PC-3 (cell line): ENCODE measurements at regions not wholly inside any gene's neighbourhood (a gene's known extent, or its start where the extent isn't known, plus 50 kb on each side); places are given as distances from the start of the nearest gene placed in this dataset.
A peak's percentile ranks its signal among the peaks of the same experiment; 100 is the strongest.

Source experiments
- ATAC-seq: fragments of 200-7000 bp; cut with Tn5 transposase; 2 replicates; pipeline ENCODE4 v1.9.1; 2020; ENCODE audit warnings: mild to moderate bottlenecking, moderate library complexity
- BruUV-seq: library from RNA; stranded (reverse); fragments of 400-500 nt; replicated peaks from 2 replicates; lab custom pipeline; 2021; lab: Mats Ljungman, UMichigan
- CTCF ChIA-PET: fragments of 300-600 bp; sonication (Branson Sonifier 250); formaldehyde crosslinking; loops from one replicate; lab custom pipeline; 2022; ENCODE audit warnings: antibody characterized with exemption; lab: Charles Lee
- POLR2A ChIA-PET: fragments of 300-600 bp; sonication (Branson Sonifier 250); formaldehyde crosslinking; loops from one replicate; lab custom pipeline; 2022; ENCODE audit warnings: antibody characterized with exemption; ENCODE audit not compliant: unreplicated experiment; lab: Charles Lee
- DNase-seq: peaks from one replicate; pipeline ENCODE4 v3.0.0-alpha.2; 2015
- H2AFZ ChIP-seq: fragments of 300-600 bp; sonication (generic); 2 replicates; pipeline ENCODE4 v1.6.0; 2016; ENCODE audit warnings: antibody characterized with exemption, low read length
- H3F3A ChIP-seq: fragments of 300-600 bp; sonication (generic); one replicate; pipeline ENCODE4 v1.6.0; 2017; ENCODE audit warnings: antibody characterized with exemption, low read length, control low read depth, mild to moderate bottlenecking; ENCODE audit not compliant: unreplicated experiment
- H3K27ac ChIP-seq: fragments of 300-600 bp; sonication (generic); 2 replicates; pipeline ENCODE4 v1.5.1; 2016; ENCODE audit warnings: mild to moderate bottlenecking, low read length
- H3K27me3 ChIP-seq: fragments of 300-600 bp; sonication (generic); 2 replicates; pipeline ENCODE4 v1.6.1; 2016; ENCODE audit warnings: low read length, mixed read lengths
- H3K36me3 ChIP-seq: fragments of 300-600 bp; sonication (generic); 2 replicates; pipeline ENCODE4 v1.6.1; 2016; ENCODE audit warnings: low read depth, mixed run types, low read length, mixed read lengths
- H3K4me1 ChIP-seq: fragments of 300-600 bp; sonication (generic); 2 replicates; pipeline ENCODE4 v1.5.1; 2016; ENCODE audit warnings: low read length; ENCODE audit not compliant: insufficient read depth
- H3K4me2 ChIP-seq: fragments of 300-600 bp; sonication (generic); 2 replicates; pipeline ENCODE4 v1.6.0; 2016; ENCODE audit warnings: low read length
- H3K4me3 ChIP-seq: fragments of 300-600 bp; sonication (generic); 2 replicates; pipeline ENCODE4 v1.5.1; 2016; ENCODE audit warnings: mild to moderate bottlenecking, low read length, mixed read lengths
- H3K79me2 ChIP-seq: fragments of 300-600 bp; sonication (generic); 2 replicates; pipeline ENCODE4 v1.6.1; 2017; ENCODE audit warnings: low read length, mixed read lengths
- H3K9ac ChIP-seq: fragments of 300-600 bp; sonication (generic); 2 replicates; pipeline ENCODE4 v1.6.0; 2016; ENCODE audit warnings: mild to moderate bottlenecking, low read length
- H3K9me2 ChIP-seq: fragments of 300-600 bp; sonication (generic); replicated peaks from 2 replicates; pipeline ENCODE4 v1.6.1; 2016; ENCODE audit warnings: mixed run types, low read length, mixed read lengths
- H3K9me3 ChIP-seq: fragments of 300-600 bp; sonication (generic); 2 replicates; pipeline ENCODE4 v1.6.1; 2016; ENCODE audit warnings: low read length, mixed read lengths
- H4K20me1 ChIP-seq: fragments of 300-600 bp; sonication (generic); 2 replicates; pipeline ENCODE4 v1.6.1; 2016; ENCODE audit warnings: low read length, mixed read lengths
- EZH2 ChIP-seq: fragments of 300-600 bp; sonication (generic); IDR thresholded peaks from one replicate; pipeline ENCODE4 v1.6.1; 2017; ENCODE audit warnings: antibody characterized with exemption, mild to moderate bottlenecking, low read length; ENCODE audit not compliant: unreplicated experiment
- EZH2phosphoT487 ChIP-seq: fragments of 300-600 bp; sonication (generic); IDR thresholded peaks from 2 replicates; pipeline ENCODE4 v1.6.1; 2018; ENCODE audit warnings: mild to moderate bottlenecking, antibody characterized with exemption, low read length, borderline replicate concordance
- intact Hi-C: fragments of 100-400 bp; cut with micrococcal nuclease; formaldehyde crosslinking; loops from 2 replicates; pipeline ENCODE4 v1.9.0; 2023
- TF ChIP-seq, protein P1 (sequence below): fragments of 300-600 bp; sonication (generic); conservative IDR thresholded peaks from 2 replicates; pipeline ENCODE4 v1.5.1; 2017; ENCODE audit warnings: antibody characterized with exemption, low read depth, mild to moderate bottlenecking, low read length

- Histone ChIP-seq H3K4me3 (no peak overlapping the region), H3K9me2 (no peaks in the 10 kb centered on the region), H2AFZ (0 out of 2 replicates have a peak overlapping the region, but pooled peaks have one; percentile 4), H3K9me3 (no peaks in the 10 kb centered on the region), H3K79me2 (no peaks in the 10 kb centered on the region), H3K9ac (no peak overlapping the region), H3K4me1 (peaks cover 11% of the 10 kb centered on the region), H4K20me1 (no peaks in the 10 kb centered on the region), H3F3A (peaks cover 1% of the 10 kb centered on the region), H3K27me3 (no peaks in the 10 kb centered on the region), H3K36me3 (no peaks in the 10 kb centered on the region), H3K4me2 (no peak overlapping the region), H3K27ac (no peak overlapping the region)
- ChIA-PET CTCF (no interaction called here), POLR2A (no interaction called here)
- ATAC-seq (no peak), DNase-seq (no peak)
- intact Hi-C loops: no loop called here
- no TSS peak for BruUV-seq
- TF ChIP-seq, protein P1, sequence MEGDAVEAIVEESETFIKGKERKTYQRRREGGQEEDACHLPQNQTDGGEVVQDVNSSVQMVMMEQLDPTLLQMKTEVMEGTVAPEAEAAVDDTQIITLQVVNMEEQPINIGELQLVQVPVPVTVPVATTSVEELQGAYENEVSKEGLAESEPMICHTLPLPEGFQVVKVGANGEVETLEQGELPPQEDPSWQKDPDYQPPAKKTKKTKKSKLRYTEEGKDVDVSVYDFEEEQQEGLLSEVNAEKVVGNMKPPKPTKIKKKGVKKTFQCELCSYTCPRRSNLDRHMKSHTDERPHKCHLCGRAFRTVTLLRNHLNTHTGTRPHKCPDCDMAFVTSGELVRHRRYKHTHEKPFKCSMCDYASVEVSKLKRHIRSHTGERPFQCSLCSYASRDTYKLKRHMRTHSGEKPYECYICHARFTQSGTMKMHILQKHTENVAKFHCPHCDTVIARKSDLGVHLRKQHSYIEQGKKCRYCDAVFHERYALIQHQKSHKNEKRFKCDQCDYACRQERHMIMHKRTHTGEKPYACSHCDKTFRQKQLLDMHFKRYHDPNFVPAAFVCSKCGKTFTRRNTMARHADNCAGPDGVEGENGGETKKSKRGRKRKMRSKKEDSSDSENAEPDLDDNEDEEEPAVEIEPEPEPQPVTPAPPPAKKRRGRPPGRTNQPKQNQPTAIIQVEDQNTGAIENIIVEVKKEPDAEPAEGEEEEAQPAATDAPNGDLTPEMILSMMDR: no peak
- TF ChIP-seq EZH2phosphoT487 (no peak), EZH2 (no peak)
Measured at GRCh38 chr10:34866848-34867247, 51.8 kb upstream of the PARD3 start.
